ENCODE measurements at regions not wholly inside any gene's neighbourhood (a gene's known extent, or its start where the extent isn't known, plus 50 kb on each side); places are given as distances from the start of the nearest gene placed in this dataset.

- no peak for DNase-seq
These were observed 1179.8 kb downstream of the BRD1 start for GRCh38 chr22:48647606-48648515.

- no peak for DNase-seq
These were observed 1180.6 kb downstream of the BRD1 start for GRCh38 chr22:48647051-48647450.

DNA sequence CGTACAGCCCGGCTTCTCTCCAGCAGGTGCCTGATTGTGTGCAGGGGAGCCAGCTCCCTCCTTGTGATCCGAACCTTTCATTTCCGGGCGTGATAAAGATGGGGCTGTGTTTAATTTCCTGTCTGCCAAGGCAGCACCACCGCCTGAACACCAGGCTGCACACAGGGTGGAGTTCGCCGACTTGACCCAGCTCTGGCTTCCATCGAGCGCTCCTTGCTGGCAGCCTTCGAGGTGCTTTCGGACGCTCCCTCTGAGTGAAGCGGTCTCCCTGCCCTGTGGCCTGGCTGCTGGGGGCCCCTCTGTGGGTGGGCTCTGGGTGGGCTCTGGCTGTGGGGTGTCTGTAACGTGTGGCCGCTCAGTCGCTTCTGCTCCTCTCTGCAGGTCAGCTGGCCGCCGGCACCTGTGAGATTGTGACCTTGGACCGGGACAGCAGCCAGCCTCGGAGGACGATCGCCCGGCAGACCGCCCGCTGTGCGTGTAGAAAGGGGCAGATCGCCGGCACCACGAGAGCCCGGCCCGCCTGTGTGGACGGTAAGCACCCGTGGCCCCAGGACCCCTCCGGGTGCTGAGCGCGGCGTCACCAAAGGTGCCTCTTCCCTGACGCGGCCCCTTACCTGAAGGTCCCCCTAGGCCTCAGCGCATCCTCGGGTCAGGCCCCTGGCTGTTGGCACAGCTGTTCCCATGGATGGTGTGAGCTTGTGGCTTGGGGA lies 1181.3 kb downstream of the BRD1 start:
- DNase-seq: no peak

- no peak for DNase-seq
These were observed 1181.9 kb downstream of the BRD1 start for GRCh38 chr22:48645766-48646165.

- DNase-seq: no peak
These were observed 1182.7 kb downstream of the BRD1 start for GRCh38 chr22:48644997-48645396.

GRCh38 chr22:48644108-48644507 lies 1183.6 kb downstream of the BRD1 start:
- no peak for DNase-seq

GRCh38 chr22:48643066-48643731 lies 1184.5 kb downstream of the BRD1 start:
- no peak for DNase-seq

- DNase-seq: no peak
These were observed 1185.1 kb downstream of the BRD1 start for GRCh38 chr22:48642550-48642949.

- DNase-seq: no peak
These were observed 1185.7 kb downstream of the BRD1 start for GRCh38 chr22:48641906-48642475.

DNA sequence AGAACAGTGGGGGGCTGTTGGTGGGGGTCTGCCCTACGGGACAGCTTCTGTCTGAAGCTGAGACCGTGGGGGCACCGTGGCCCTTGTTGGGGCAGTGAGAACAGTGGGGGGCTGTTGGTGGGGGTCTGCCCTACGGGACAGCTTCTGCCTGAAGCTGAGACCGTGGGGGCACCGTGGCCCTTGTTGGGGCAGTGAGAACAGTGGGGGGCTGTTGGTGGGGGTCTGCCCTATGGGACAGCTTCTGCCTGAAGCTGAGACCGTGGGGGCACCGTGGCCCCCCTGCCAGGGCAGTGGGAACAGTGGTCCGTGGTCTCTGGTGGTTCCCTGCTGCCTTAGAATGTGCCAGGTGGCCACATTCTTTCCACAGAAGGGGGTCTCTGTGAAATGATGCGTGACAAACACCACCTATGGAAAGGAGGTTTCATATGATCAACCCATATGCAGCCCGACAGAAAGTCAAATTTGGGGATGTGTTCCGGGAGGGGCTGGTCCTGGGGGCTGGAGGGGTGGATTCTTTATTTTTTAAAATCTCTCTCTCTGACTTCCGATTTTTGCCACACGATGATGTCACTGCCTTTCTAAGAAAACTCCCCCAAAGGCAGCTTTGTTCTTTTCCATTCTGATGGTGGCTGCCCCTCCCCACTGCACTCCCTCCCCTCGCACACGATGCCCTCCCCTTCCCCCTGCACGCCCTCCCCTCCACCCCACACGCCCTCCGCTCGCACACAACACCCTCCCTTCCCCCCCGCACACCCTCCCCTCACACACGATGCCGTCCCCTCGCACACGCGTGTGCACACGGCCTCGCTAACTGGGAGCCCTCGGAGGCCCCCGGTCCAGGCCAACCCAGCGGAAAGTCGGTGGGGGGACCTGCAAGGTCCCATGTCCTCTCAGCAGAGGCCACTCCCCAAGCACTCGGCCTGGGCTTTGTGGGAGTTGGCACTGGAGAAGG lies 1186.5 kb downstream of the BRD1 start:
- no peak for DNase-seq

- DNase-seq: no peak
These were observed 1187.6 kb downstream of the BRD1 start for GRCh38 chr22:48639896-48640748.

- no peak for DNase-seq
These were observed 1188.5 kb downstream of the BRD1 start for GRCh38 chr22:48639021-48639795.

DNA sequence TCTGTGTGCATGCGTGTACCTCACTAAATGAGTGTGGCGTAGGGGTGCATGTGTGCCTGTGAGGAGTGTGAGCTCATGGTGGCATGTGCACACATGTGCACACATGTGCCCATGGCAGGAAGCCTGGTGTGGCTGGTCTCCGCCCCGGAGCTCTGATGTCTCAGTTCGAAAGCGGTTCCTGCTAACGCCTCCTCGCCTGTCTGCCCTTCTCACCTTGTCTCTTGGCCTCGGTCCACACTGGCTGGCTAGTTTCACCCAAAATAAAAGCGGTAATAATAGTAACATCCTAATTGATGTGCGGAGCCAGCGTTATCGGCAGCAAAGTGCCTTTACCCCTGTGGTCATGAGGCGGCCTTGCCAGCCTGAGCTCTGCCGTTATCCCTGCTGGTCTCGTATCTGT lies 1190.4 kb downstream of the BRD1 start:
- DNase-seq: no peak

GRCh38 chr22:48636746-48637145 lies 1190.9 kb downstream of the BRD1 start:
- no peak for DNase-seq

- no peak for DNase-seq
These were observed 1191.9 kb downstream of the BRD1 start for GRCh38 chr22:48635816-48636215.

GRCh38 chr22:48635031-48635430 lies 1192.6 kb downstream of the BRD1 start:
- DNase-seq: no peak

- DNase-seq: no peak
These were observed 1193.5 kb downstream of the BRD1 start for GRCh38 chr22:48633996-48634836.

DNA sequence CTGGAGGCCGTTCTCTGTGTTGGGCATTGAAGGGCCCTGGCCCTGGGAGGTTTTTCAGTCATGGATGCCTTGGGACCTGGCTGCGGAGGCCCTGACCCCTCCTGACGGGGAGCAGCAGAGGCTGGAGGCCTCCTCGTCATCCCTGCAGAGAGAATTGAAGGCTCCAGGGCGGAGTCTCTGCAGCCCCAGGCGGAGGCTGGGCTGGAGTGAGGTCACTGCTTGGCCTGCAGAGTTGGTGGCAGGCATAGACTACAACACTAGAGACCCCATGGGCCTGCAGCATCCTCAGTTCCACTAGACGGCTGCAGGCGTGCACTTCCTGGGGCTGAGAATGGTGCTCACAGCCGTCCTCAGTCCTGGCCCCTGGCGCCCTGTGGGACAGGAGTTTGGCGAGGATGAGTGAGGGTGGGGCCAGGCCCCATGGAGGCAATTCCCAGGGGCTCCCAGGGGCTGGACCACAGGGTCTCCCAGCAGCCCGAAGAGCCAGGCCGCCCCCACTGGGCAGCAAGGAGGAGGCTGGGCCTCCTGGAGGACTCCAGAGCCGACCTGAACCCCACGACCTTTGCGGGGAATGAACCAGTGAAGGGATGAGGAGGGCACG lies 1194.9 kb downstream of the BRD1 start:
- DNase-seq: no peak

Data from NCI-H1417 treated with DMSO at 0.1 percent for 48 hours (cell line).